ENCODE measurements at regions not wholly inside any gene's neighbourhood (a gene's known extent, or its start where the extent isn't known, plus 50 kb on each side); places are given as distances from the start of the nearest gene placed in this dataset.

- no peaks in the 10 kb centered on the region for H3K36me3 ChIP-seq (replicated peaks in 1 of 2; ENCODE audit: control insufficient read depth in 1 of 2, insufficient read depth in 2 of 2, low read length in 1 of 2)
- H3K4me2 ChIP-seq = no peak overlapping the region
- H4K20me1 ChIP-seq (ENCODE audit: insufficient read depth) = no peaks in the 10 kb centered on the region
- H3K4me1 ChIP-seq (ENCODE audit: control insufficient read depth in 1 of 2, insufficient read depth in 2 of 2, low read depth in 1 of 2, low read length in 1 of 2) = peaks cover 0 to 5% of the 10 kb centered on the region in 2 experiments; a peak in 1 of 4 replicates
- CTCF ChIA-PET = interaction anchor here (1.5 to 3.5 kb wide), 3 partner anchors 14 to 505 kb away, joined by 4 to 12 read pairs (median 5); no protein-coding TSS in a partner anchor
- no peak overlapping the region for H3K4me3 ChIP-seq (ENCODE audit: low read depth in 2 of 2, low read length in 1 of 2)
- 32% methylated on average over 2 of the region's 2 CpGs for WGBS (ENCODE audit: low lambda C conversion rate)
- DNase-seq = no peak
- H3F3A ChIP-seq (replicated peaks; ENCODE audit: insufficient read depth) = no peaks in the 10 kb centered on the region
- no peaks in the 10 kb centered on the region for H3K79me2 ChIP-seq (ENCODE audit: insufficient read depth)
- POLR2A ChIA-PET = interaction anchor here (0.6 kb wide), 1 partner anchor 32 kb away, joined by 3 read pairs; no protein-coding TSS in a partner anchor
- peaks cover 9% of the 10 kb centered on the region; the same call in 1 of the 2 replicates for H3K27me3 ChIP-seq (ENCODE audit: insufficient read depth)
- TF ChIP-seq REST (IDR thresholded peaks at IDR 0.05; ENCODE audit: low read depth, low read length) = no peak
- no peak for TF ChIP-seq SMC3 (IDR thresholded peaks at IDR 0.05; ENCODE audit: low read depth, low read length)
- TF ChIP-seq RCOR1 (IDR thresholded peaks at IDR 0.05; ENCODE audit: low read length) = no peak
- TF ChIP-seq CHD2 (IDR thresholded peaks at IDR 0.05; ENCODE audit: low read length, partially characterized antibody) = no peak
- TF ChIP-seq IRF3 (IDR thresholded peaks at IDR 0.05; ENCODE audit: low read depth, low read length) = no peak
- no peak for TF ChIP-seq NRF1 (IDR thresholded peaks at IDR 0.05; ENCODE audit: low read depth, low read length)
- TF ChIP-seq MXI1 (IDR thresholded peaks at IDR 0.05; ENCODE audit: low read depth, low read length) = no peak
- TF ChIP-seq MEF2A (IDR thresholded peaks at IDR 0.05; ENCODE audit: borderline replicate concordance, low read depth) = no peak
- TF ChIP-seq RAD21 (IDR thresholded peaks at IDR 0.05; ENCODE audit: low read length) = no peak
- no peak for TF ChIP-seq PBX3 (IDR thresholded peaks at IDR 0.05)
- no peak for TF ChIP-seq JUND (IDR thresholded peaks at IDR 0.05)
- TF ChIP-seq NFIC (IDR thresholded peaks at IDR 0.05; ENCODE audit: borderline replicate concordance) = no peak
- no peak for TF ChIP-seq EZH2phosphoT487 (IDR thresholded peaks at IDR 0.05; ENCODE audit: borderline replicate concordance, low read depth)
- no peak for TF ChIP-seq GATA2 (CRISPR knock-in tag; IDR thresholded peaks at IDR 0.05)
- H2AFZ ChIP-seq (ENCODE audit: low read depth) = no peak overlapping the region
- no peaks in the 10 kb centered on the region for H3K9me3 ChIP-seq
- no peak overlapping the region for H3K27ac ChIP-seq (ENCODE audit: low read depth in 2 of 2, low read length in 1 of 2)
- no peaks in the 10 kb centered on the region for H3K9me2 ChIP-seq
- H3K9ac ChIP-seq = no peak overlapping the region
Observed at GRCh38 chr7:24368161-24368560, 84.2 kb downstream of the NPY start.

Measured in SK-N-SH (cell line).